RWPE2 (cell line): ENCODE measurements at regions not wholly inside any gene's neighbourhood (a gene's known extent, or its start where the extent isn't known, plus 50 kb on each side); places are given as distances from the start of the nearest gene placed in this dataset.

Source experiments
- ATAC-seq: fragments of 200-7000 bp; cut with Tn5 transposase; 3 replicates; pipeline ENCODE4 v1.9.1; 2021; ENCODE audit warnings: low read depth
- DNase-seq: peaks from one replicate; pipeline ENCODE4 v3.0.0-alpha.2; 2020; ENCODE audit warnings: low spot score
- H3K27ac ChIP-seq: fragments of 450-650 bp; 2 replicates; pipeline ENCODE4 v1.5.1; 2017; ENCODE audit warnings: mild to moderate bottlenecking; ENCODE audit not compliant: poor library complexity, severe bottlenecking
- H3K27me3 ChIP-seq: fragments of 250-450 bp; sonication (Bioruptor Pico); 2 replicates; pipeline ENCODE4 v1.5.1; 2021; ENCODE audit warnings: mild to moderate bottlenecking, moderate library complexity; ENCODE audit not compliant: insufficient read depth, poor library complexity, severe bottlenecking
- H3K36me3 ChIP-seq: fragments of 250-450 bp; sonication (Bioruptor Pico); 2 replicates; pipeline ENCODE4 v1.5.1; 2020; ENCODE audit warnings: low read depth, mild to moderate bottlenecking, moderate library complexity
- H3K4me1 ChIP-seq: fragments of 250-450 bp; sonication (Bioruptor Pico); 2 replicates; pipeline ENCODE4 v1.5.1; 2021; ENCODE audit warnings: mild to moderate bottlenecking, moderate library complexity; ENCODE audit not compliant: insufficient read depth, poor library complexity, severe bottlenecking
- H3K4me3 ChIP-seq: fragments of 250-450 bp; sonication (Bioruptor Pico); 2 replicates; pipeline ENCODE4 v1.5.1; 2021; ENCODE audit warnings: mild to moderate bottlenecking, moderate library complexity; ENCODE audit not compliant: severe bottlenecking
- H3K9me3 ChIP-seq: fragments of 250-450 bp; sonication (Bioruptor Pico); 2 replicates; pipeline ENCODE4 v1.5.1; 2021; ENCODE audit warnings: mild to moderate bottlenecking, moderate library complexity; ENCODE audit not compliant: severe bottlenecking
- TF ChIP-seq, protein P1 (sequence below): fragments of 450-650 bp; IDR thresholded peaks from one replicate; pipeline ENCODE4 v1.5.1; 2017; ENCODE audit warnings: mild to moderate bottlenecking, moderate library complexity; ENCODE audit not compliant: poor library complexity, severe bottlenecking

DNA sequence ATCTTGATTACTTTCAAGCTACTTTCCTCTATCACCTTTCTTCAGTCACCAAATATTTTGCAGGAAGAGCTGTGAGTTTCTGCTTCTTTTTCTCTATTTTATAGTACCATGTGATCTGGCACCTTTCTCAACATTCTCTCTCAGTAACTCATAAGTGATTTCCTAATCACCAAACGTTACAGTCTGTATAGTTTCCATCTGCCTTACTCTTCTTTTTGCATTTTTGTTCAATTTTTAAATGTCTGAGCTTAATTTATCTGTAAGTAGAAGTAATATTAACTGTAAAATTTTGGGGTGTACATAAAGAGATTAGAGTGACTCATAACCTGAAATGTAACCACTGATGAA, 422.1 kb upstream of the SYT1 start:
- no peak overlapping the region for H3K4me3 ChIP-seq
- TF ChIP-seq, protein P1, sequence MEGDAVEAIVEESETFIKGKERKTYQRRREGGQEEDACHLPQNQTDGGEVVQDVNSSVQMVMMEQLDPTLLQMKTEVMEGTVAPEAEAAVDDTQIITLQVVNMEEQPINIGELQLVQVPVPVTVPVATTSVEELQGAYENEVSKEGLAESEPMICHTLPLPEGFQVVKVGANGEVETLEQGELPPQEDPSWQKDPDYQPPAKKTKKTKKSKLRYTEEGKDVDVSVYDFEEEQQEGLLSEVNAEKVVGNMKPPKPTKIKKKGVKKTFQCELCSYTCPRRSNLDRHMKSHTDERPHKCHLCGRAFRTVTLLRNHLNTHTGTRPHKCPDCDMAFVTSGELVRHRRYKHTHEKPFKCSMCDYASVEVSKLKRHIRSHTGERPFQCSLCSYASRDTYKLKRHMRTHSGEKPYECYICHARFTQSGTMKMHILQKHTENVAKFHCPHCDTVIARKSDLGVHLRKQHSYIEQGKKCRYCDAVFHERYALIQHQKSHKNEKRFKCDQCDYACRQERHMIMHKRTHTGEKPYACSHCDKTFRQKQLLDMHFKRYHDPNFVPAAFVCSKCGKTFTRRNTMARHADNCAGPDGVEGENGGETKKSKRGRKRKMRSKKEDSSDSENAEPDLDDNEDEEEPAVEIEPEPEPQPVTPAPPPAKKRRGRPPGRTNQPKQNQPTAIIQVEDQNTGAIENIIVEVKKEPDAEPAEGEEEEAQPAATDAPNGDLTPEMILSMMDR, result no peak
- no peak for DNase-seq

DNA sequence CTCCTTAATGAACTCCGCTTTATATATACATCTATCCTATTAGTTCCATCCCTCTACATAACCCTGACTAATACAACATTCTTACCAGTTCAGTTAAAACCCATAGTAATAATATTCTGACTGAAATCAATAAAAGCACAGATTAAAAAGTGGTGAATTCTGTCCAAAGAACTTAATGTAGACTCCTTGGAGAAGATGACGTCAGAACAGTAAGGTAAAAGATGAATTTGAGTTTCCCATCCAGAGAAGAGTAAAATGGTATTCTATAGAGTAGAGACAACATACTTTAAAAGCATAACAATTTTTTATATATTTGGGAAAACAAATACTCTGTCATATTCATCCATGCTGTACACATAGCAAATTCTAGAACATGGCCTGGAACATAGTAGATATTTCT, 418.0 kb upstream of the SYT1 start:
- ATAC-seq (no peak), DNase-seq (no peak)
- no peaks in the 10 kb centered on the region for H3K36me3 ChIP-seq
- H3K9me3 ChIP-seq, result no peaks in the 10 kb centered on the region
- H3K4me1 ChIP-seq, result peaks cover 2% of the 10 kb centered on the region
- TF ChIP-seq, protein P1, result no peak
- no peaks in the 10 kb centered on the region for H3K27me3 ChIP-seq
- no peak overlapping the region for H3K27ac ChIP-seq
- no peak overlapping the region for H3K4me3 ChIP-seq

More for the DNA sequence above, 422.1 kb upstream of the SYT1 start:
- no peaks in the 10 kb centered on the region for H3K9me3 ChIP-seq
- H3K36me3 ChIP-seq, result no peaks in the 10 kb centered on the region
- H3K4me1 ChIP-seq, result peaks cover 2% of the 10 kb centered on the region
- no peak for ATAC-seq
- H3K27ac ChIP-seq, result no peak overlapping the region
- H3K27me3 ChIP-seq, result no peaks in the 10 kb centered on the region

DNA sequence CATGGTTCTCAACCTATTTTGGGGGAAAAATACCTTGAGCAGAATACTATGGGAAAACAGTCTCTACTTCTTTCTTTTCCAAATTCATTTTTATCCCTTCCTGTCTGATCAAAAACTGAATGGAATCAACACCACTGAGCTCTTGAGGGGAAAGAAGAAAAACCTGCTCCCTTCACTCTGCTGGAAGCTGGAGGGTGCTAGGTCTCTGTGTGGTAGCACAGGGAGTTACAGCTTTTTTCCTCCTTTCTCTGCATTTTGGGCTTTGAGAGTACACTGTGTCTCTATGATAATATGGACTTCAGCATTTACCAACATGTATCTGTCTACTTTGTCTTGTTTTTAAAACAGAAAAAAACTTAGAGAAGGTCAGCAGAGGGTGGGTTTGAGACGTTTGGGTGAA, 417.2 kb upstream of the SYT1 start:
- DNase-seq (no peak), ATAC-seq (no peak)
- TF ChIP-seq, protein P1, result no peak
- Histone ChIP-seq H3K9me3 (no peaks in the 10 kb centered on the region), H3K27ac (no peak overlapping the region), H3K36me3 (no peaks in the 10 kb centered on the region), H3K27me3 (no peaks in the 10 kb centered on the region), H3K4me3 (no peak overlapping the region), H3K4me1 (peaks cover 2% of the 10 kb centered on the region)

DNA sequence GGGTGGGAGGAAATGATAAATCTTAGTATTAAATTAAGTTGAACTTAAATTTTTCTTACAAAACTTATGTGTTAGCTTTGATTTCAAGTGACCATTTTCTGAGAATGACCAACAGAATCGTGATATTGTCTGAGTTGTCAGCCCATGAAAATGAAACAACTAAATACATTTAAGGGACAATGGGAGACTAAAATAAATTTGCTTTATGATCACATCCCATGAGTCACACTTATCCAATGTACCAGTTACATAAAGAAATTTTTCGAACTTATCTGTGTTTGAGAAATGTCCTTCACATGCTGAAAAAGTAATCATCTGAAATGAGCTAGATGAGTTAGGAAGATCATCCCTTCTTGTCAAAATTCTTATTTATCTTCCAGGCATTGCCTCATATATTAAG, 415.9 kb upstream of the SYT1 start:
- TF ChIP-seq, protein P1, result no peak
- Histone ChIP-seq H3K4me1 (no peaks in the 10 kb centered on the region), H3K4me3 (no peak overlapping the region), H3K9me3 (no peaks in the 10 kb centered on the region), H3K27ac (no peak overlapping the region), H3K27me3 (no peaks in the 10 kb centered on the region), H3K36me3 (no peaks in the 10 kb centered on the region)
- DNase-seq (no peak), ATAC-seq (no peak)

DNA sequence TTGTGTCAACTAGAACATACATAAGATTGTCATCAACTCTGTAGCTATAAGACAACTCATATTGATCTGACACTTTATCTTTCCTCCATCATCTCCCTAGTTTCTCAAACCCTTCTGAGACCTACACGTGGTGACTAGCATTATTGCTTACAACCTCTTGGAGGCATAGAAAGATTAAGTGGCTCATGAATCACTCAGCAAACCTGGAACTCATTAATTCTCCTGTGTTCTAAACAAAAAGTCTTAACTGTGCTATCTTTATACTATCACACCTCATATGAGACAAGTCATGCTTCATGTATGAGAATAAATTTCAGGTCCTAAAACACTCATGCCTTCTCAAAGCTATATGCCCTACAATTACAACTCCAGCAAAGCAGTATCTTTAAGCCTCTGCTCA, 408.6 kb upstream of the SYT1 start:
- Histone ChIP-seq H3K4me1 (no peaks in the 10 kb centered on the region), H3K9me3 (no peaks in the 10 kb centered on the region), H3K27ac (no peak overlapping the region), H3K4me3 (no peak overlapping the region), H3K36me3 (no peaks in the 10 kb centered on the region), H3K27me3 (no peaks in the 10 kb centered on the region)
- TF ChIP-seq, protein P1, result no peak
- ATAC-seq (no peak), DNase-seq (no peak)
